ENCODE measurements at regions not wholly inside any gene's neighbourhood (a gene's known extent, or its start where the extent isn't known, plus 50 kb on each side); places are given as distances from the start of the nearest gene placed in this dataset.

DNA sequence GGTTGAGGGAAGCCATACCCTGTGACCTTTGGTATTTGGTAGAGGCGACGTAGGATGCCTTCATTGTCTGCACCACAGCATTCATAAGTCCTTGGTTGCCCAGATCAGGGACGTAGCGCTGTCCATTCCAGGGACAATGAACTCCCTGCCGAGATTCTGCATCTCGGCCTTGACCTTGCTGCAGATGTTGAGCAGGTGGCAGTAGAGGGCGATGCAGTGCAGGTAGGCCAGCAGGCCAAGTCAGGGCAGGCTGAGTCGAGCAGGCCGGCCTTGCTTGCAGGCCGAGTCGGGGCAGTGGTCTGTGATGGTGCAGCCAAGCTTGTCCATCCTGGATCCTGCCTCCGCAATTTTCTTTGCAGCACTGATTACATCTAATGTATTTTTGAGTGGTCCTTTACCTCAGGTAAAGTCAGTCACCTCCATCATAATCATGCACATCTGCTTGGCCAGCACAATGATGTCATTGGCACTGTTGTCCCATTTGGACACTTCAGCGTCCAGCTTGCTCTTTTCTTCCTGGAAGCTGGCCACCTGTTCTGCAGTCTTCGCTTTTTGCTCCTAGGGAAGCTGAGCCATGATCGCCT, 93.4 kb upstream of the CCDC112 start:
- Histone ChIP-seq H3K9me3 (ENCODE audit: control insufficient read depth, low read depth, low read length) (no peaks in the 10 kb centered on the region), H3K4me2 (ENCODE audit: insufficient read depth, insufficient read length, low read length) (no peak overlapping the region), H2BK5ac (ENCODE audit: insufficient read length, low read length) (no peak overlapping the region), H3K4ac (ENCODE audit: low read depth, low read length) (no peak overlapping the region), H4K8ac (replicated peaks; ENCODE audit: insufficient read length, low read depth, low read length) (peak overlapping the region; percentile 1), H3K56ac (ENCODE audit: insufficient read length, low read depth, low read length) (no peak overlapping the region), H3K27me3 (ENCODE audit: insufficient read depth, low read length) (no peaks in the 10 kb centered on the region), H2BK15ac (ENCODE audit: low read depth, low read length) (no peak overlapping the region), H3K4me1 (ENCODE audit: insufficient read depth, low read length) (no peaks in the 10 kb centered on the region), H3K27ac (ENCODE audit: insufficient read length, low read depth, low read length) (no peak overlapping the region), H2BK20ac (ENCODE audit: low read depth, low read length, poor library complexity, severe bottlenecking) (no peak overlapping the region), H3K14ac (ENCODE audit: insufficient read depth, low read length) (no peak overlapping the region), H3K79me2 (ENCODE audit: insufficient read depth, low read length) (no peaks in the 10 kb centered on the region), H4K91ac (ENCODE audit: insufficient read length, low read depth, low read length) (no peak overlapping the region), H2BK12ac (ENCODE audit: insufficient read length, low read depth, low read length) (no peak overlapping the region), H3K23ac (ENCODE audit: insufficient read length, low read depth, low read length) (no peak overlapping the region), H2BK120ac (ENCODE audit: low read depth, low read length, poor library complexity, severe bottlenecking) (no peak overlapping the region), H3K79me1 (ENCODE audit: insufficient read depth, low read depth, low read length, poor library complexity, severe bottlenecking) (no peaks in the 10 kb centered on the region), H3K18ac (ENCODE audit: insufficient read length, low read depth, low read length) (no peak overlapping the region), H2AFZ (ENCODE audit: low read length) (no peak overlapping the region), H4K20me1 (ENCODE audit: control insufficient read depth, insufficient read depth, insufficient read length) (no peaks in the 10 kb centered on the region), H3K9ac (ENCODE audit: extremely low read depth, insufficient read length, low read length) (no peak overlapping the region), H2AK5ac (ENCODE audit: insufficient read length, low read length) (no peak overlapping the region), H4K5ac (ENCODE audit: insufficient read length, low read depth, low read length) (no peak overlapping the region), H3K23me2 (ENCODE audit: insufficient read length, low read depth, low read length, poor library complexity, severe bottlenecking) (no peaks in the 10 kb centered on the region), H3T11ph (ENCODE audit: low read length) (no peak overlapping the region)
- no peaks in the 10 kb centered on the region; a peak in 1 of 7 replicates for H3K36me3 Mint-ChIP-seq (ENCODE audit: insufficient read depth in 1 of 3, low read depth in 3 of 3)
- H3K4me1 Mint-ChIP-seq, result peaks cover 3% of the 10 kb centered on the region in 2 experiments; a peak in 3 of 4 replicates
- DNase-seq, result peak; percentile 83
- TF ChIP-seq, protein P1, sequence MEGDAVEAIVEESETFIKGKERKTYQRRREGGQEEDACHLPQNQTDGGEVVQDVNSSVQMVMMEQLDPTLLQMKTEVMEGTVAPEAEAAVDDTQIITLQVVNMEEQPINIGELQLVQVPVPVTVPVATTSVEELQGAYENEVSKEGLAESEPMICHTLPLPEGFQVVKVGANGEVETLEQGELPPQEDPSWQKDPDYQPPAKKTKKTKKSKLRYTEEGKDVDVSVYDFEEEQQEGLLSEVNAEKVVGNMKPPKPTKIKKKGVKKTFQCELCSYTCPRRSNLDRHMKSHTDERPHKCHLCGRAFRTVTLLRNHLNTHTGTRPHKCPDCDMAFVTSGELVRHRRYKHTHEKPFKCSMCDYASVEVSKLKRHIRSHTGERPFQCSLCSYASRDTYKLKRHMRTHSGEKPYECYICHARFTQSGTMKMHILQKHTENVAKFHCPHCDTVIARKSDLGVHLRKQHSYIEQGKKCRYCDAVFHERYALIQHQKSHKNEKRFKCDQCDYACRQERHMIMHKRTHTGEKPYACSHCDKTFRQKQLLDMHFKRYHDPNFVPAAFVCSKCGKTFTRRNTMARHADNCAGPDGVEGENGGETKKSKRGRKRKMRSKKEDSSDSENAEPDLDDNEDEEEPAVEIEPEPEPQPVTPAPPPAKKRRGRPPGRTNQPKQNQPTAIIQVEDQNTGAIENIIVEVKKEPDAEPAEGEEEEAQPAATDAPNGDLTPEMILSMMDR (conservative IDR thresholded peaks at IDR 0.05), result peak; percentile 67
- no peaks in the 10 kb centered on the region for H3K27me3 Mint-ChIP-seq (ENCODE audit: low read depth)
- H3K27ac Mint-ChIP-seq, result peak overlapping the region in 1 of 3 experiments; percentile 83; a peak in 1 of 7 replicates
- no peak overlapping the region for H3K4me3 Mint-ChIP-seq
- peaks cover 0 to 9% of the 10 kb centered on the region in 2 experiments; a peak in 2 of 5 replicates for H3K9me3 Mint-ChIP-seq
- no CpG with 5 or more reads among the region's 15 CpGs for WGBS (ENCODE audit: extremely low coverage, insufficient read length, low lambda C conversion rate)
